Breast epithelium (tissue), 3 donors: ENCODE measurements at regions not wholly inside any gene's neighbourhood (a gene's known extent, or its start where the extent isn't known, plus 50 kb on each side); places are given as distances from the start of the nearest gene placed in this dataset.

Source experiments
- POLR2A ChIP-seq: fragments of 450-650 bp; IDR thresholded peaks from one replicate; pipeline ENCODE4 v1.6.1; 2016; ENCODE audit warnings: antibody characterized with exemption, mild to moderate bottlenecking, moderate library complexity
- TF ChIP-seq, protein P1 (sequence below), 3 donors: fragments of 450-650 bp; IDR thresholded peaks; one replicate each; pipeline ENCODE4 v1.5.1; 2016 to 2017; ENCODE audit warnings: antibody characterized with exemption in 3 of 3, mild to moderate bottlenecking in 3 of 3, moderate library complexity in 3 of 3

DNA sequence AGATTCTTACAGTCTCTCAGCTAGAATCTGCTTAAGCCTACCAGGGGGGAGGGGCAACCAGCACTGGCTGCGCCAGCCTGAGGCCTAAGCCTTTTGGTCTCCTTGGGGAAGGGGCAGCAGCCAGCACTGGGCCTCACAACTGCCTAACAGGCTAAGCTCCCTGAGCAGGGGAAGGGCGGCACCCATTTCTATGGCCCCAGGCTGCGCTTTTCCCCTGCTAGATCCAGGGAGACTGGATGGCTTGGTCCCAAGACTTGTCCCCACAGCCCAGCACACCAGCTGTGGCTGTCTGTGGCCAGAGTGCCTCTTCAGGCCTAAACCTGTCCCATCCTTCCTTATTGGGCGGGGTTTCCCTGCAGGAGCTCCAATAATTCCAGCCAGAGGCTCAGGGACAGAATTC is 1230.3 kb upstream of the CRIM1 start:
- TF ChIP-seq, protein P1, sequence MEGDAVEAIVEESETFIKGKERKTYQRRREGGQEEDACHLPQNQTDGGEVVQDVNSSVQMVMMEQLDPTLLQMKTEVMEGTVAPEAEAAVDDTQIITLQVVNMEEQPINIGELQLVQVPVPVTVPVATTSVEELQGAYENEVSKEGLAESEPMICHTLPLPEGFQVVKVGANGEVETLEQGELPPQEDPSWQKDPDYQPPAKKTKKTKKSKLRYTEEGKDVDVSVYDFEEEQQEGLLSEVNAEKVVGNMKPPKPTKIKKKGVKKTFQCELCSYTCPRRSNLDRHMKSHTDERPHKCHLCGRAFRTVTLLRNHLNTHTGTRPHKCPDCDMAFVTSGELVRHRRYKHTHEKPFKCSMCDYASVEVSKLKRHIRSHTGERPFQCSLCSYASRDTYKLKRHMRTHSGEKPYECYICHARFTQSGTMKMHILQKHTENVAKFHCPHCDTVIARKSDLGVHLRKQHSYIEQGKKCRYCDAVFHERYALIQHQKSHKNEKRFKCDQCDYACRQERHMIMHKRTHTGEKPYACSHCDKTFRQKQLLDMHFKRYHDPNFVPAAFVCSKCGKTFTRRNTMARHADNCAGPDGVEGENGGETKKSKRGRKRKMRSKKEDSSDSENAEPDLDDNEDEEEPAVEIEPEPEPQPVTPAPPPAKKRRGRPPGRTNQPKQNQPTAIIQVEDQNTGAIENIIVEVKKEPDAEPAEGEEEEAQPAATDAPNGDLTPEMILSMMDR (IDR thresholded peaks at IDR 0.05), result no peak
- TF ChIP-seq POLR2A, result no peak
